GM19351 (cell line): ENCODE measurements at regions not wholly inside any gene's neighbourhood (a gene's known extent, or its start where the extent isn't known, plus 50 kb on each side); places are given as distances from the start of the nearest gene placed in this dataset.
A peak's percentile ranks its signal among the peaks of the same experiment; 100 is the strongest.

Experiments used
- ATAC-seq: cut with Tn5 transposase; IDR thresholded peaks from one replicate; pipeline ENCODE4 v1.9.1; 2021; ENCODE audit warnings: mild to moderate bottlenecking, moderate library complexity; ENCODE audit not compliant: unreplicated experiment

GRCh38 chr13:29959086-29959485 is 108.7 kb upstream of the UBL3 start:
- ATAC-seq = no peak

GRCh38 chr13:29958476-29958875 is 108.1 kb upstream of the UBL3 start:
- no peak for ATAC-seq

GRCh38 chr13:29957320-29957719 is 106.9 kb upstream of the UBL3 start:
- no peak for ATAC-seq

- ATAC-seq = no peak
Measured at GRCh38 chr13:29956853-29957252, 106.4 kb upstream of the UBL3 start.

GRCh38 chr13:29955137-29955650 is 104.8 kb upstream of the UBL3 start:
- no peak for ATAC-seq

GRCh38 chr13:29954082-29955028 is 103.9 kb upstream of the UBL3 start:
- ATAC-seq = no peak

- ATAC-seq = no peak
Measured at GRCh38 chr13:29953542-29953941, 103.1 kb upstream of the UBL3 start.

GRCh38 chr13:29952245-29952644 is 101.8 kb upstream of the UBL3 start:
- ATAC-seq = no peak

GRCh38 chr13:29948791-29949190 is 98.4 kb upstream of the UBL3 start:
- no peak for ATAC-seq

- no peak for ATAC-seq
Measured at GRCh38 chr13:29948244-29948643, 97.8 kb upstream of the UBL3 start.

GRCh38 chr13:29947839-29948238 is 97.4 kb upstream of the UBL3 start:
- no peak for ATAC-seq

- ATAC-seq = no peak
Measured at GRCh38 chr13:29946093-29946492, 95.7 kb upstream of the UBL3 start.

- no peak for ATAC-seq
Measured at GRCh38 chr13:29943686-29944085, 93.3 kb upstream of the UBL3 start.

- no peak for ATAC-seq
Measured at GRCh38 chr13:29943273-29943672, 92.9 kb upstream of the UBL3 start.

GRCh38 chr13:29940715-29941114 is 90.3 kb upstream of the UBL3 start:
- no peak for ATAC-seq

- ATAC-seq = no peak
Measured at GRCh38 chr13:29939158-29939557, 88.7 kb upstream of the UBL3 start.

GRCh38 chr13:29937841-29938240 is 87.4 kb upstream of the UBL3 start:
- no peak for ATAC-seq

- ATAC-seq = no peak
Measured at GRCh38 chr13:29937379-29937778, 87.0 kb upstream of the UBL3 start.

- no peak for ATAC-seq
Measured at GRCh38 chr13:29936956-29937355, 86.5 kb upstream of the UBL3 start.

- peak; percentile 16 for ATAC-seq
Measured at GRCh38 chr13:29936051-29936813, 85.8 kb upstream of the UBL3 start.

- peak; percentile 95 for ATAC-seq
Measured at GRCh38 chr13:29935309-29935981, 85.0 kb upstream of the UBL3 start.
